ENCODE measurements at regions not wholly inside any gene's neighbourhood (a gene's known extent, or its start where the extent isn't known, plus 50 kb on each side); places are given as distances from the start of the nearest gene placed in this dataset.

DNA sequence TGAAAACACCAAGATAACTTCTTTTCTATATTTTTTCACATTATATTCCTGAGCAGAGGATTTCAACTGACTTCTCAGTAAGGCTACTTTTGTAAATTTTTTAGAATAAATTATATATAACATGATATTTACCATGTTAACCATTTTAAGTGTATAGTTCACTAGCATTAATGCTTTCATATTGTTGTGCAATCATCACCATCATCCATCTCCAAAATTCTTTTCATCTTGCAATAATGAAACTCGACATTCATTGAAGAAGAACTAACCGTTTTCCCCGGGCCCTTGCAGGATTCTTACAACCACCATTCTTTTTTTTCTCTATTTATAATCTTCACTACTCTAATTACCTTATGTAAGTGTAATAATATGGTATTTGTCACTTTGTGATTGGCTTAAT is 1036.1 kb downstream of the LRFN5 start:
- no peak for DNase-seq (ENCODE audit: low read depth in 2 of 2)
- TF ChIP-seq, protein P1, sequence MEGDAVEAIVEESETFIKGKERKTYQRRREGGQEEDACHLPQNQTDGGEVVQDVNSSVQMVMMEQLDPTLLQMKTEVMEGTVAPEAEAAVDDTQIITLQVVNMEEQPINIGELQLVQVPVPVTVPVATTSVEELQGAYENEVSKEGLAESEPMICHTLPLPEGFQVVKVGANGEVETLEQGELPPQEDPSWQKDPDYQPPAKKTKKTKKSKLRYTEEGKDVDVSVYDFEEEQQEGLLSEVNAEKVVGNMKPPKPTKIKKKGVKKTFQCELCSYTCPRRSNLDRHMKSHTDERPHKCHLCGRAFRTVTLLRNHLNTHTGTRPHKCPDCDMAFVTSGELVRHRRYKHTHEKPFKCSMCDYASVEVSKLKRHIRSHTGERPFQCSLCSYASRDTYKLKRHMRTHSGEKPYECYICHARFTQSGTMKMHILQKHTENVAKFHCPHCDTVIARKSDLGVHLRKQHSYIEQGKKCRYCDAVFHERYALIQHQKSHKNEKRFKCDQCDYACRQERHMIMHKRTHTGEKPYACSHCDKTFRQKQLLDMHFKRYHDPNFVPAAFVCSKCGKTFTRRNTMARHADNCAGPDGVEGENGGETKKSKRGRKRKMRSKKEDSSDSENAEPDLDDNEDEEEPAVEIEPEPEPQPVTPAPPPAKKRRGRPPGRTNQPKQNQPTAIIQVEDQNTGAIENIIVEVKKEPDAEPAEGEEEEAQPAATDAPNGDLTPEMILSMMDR (IDR thresholded peaks at IDR 0.05; ENCODE audit: low read depth, low read length): no peak
- H3K4me3 ChIP-seq (replicated peaks in 1 of 2; ENCODE audit: low read depth in 2 of 2, low read length in 2 of 2): no peak overlapping the region

DNA sequence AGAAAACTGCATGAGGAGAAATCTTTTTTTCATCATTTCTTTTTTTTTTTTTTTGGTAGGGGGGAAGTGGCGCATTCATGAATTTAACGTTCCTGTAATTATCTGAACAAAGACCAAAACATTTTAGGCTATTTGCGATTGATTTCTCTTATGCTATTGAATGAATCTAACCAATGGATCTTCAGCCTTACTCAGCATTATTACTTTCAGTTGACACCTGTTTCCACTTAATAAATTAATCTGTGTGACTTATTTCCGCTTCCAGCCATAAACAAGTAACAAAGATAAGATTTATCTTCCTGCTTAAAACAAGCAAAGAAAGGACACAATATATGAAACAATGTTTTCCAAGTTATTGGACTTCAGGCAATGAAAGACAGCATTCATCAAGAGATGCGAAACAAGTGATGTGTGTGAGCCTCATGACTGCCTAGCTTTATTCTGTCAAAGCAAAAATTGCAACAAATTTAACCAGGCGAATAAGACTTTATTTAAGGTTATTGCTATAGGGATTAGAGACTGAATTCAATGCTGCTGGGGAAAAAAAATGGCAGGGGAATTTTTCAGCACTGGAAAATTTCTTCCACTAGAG is 1026.9 kb downstream of the LRFN5 start:
- TF ChIP-seq, protein P1 (IDR thresholded peaks at IDR 0.05; ENCODE audit: low read depth, low read length): no peak
- H3K4me3 ChIP-seq (replicated peaks in 1 of 2; ENCODE audit: low read depth in 2 of 2, low read length in 2 of 2): no peak overlapping the region
- no peak for DNase-seq (ENCODE audit: low read depth in 2 of 2)

DNA sequence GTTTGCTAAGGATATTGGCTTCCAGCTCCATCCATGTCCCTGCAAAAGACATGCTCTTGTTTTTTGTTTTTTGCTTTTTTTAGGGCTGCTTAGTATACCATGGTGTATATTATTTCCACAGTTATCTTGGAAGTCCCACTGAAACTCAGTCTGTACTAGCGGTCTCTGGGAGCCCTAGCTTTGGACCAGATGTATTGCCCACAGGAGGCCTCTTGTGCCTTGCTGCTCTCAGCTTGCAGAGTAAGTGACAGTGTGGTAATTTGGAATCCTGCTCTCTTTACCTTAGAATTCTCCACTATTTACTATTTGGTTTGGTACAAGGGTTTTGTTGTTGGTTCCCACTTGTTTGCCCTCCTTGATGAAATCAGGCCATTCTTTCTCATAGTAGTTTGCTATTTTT is 1022.9 kb downstream of the LRFN5 start:
- H3K4me3 ChIP-seq (replicated peaks in 1 of 2; ENCODE audit: low read depth in 2 of 2, low read length in 2 of 2): no peak overlapping the region
- no peak for DNase-seq (ENCODE audit: low read depth in 2 of 2)
- TF ChIP-seq, protein P1 (IDR thresholded peaks at IDR 0.05; ENCODE audit: low read depth, low read length): no peak

DNA sequence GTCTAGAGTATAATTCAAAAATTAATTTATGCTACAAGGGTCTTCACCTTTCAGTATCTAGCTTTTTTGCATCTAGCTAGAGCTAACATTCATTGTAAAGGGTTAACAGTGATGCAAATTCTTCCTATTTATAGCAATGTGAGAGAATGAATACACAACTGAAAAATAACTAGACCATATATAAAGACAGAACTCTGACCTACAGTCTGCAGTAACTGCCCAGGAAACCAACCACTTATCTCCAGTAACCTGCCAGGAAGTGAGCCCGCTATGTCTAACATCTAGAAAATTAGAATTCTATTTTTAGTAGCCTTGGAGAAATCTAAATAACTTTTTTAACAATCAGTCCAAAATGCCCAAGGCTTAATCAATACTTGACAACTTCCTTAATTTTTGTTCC is 1021.9 kb downstream of the LRFN5 start:
- H3K4me3 ChIP-seq (replicated peaks in 1 of 2; ENCODE audit: low read depth in 2 of 2, low read length in 2 of 2): no peak overlapping the region
- no peak for DNase-seq (ENCODE audit: low read depth in 2 of 2)
- TF ChIP-seq, protein P1 (IDR thresholded peaks at IDR 0.05; ENCODE audit: low read depth, low read length): no peak

DNA sequence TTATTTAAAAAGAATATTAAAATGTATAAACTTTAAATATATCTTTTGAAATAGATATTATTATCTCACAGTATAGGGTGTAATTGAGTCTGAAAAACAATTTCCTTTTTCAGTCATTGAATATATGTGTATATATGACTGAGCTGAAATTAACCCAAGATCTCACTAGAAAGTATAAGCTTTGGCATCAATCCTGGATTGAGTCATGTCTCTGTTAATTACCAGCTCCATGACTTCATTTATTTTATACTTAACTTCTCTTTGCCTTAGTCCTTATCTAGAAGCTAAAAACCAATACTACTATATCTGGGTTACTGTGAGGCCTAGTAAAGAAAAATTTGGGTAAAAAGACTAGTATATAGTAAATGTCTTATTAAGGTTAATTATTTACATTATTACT is 1020.3 kb downstream of the LRFN5 start:
- TF ChIP-seq, protein P1 (IDR thresholded peaks at IDR 0.05; ENCODE audit: low read depth, low read length): no peak
- H3K4me3 ChIP-seq (replicated peaks in 1 of 2; ENCODE audit: low read depth in 2 of 2, low read length in 2 of 2): no peak overlapping the region
- no peak for DNase-seq (ENCODE audit: low read depth in 2 of 2)

DNA sequence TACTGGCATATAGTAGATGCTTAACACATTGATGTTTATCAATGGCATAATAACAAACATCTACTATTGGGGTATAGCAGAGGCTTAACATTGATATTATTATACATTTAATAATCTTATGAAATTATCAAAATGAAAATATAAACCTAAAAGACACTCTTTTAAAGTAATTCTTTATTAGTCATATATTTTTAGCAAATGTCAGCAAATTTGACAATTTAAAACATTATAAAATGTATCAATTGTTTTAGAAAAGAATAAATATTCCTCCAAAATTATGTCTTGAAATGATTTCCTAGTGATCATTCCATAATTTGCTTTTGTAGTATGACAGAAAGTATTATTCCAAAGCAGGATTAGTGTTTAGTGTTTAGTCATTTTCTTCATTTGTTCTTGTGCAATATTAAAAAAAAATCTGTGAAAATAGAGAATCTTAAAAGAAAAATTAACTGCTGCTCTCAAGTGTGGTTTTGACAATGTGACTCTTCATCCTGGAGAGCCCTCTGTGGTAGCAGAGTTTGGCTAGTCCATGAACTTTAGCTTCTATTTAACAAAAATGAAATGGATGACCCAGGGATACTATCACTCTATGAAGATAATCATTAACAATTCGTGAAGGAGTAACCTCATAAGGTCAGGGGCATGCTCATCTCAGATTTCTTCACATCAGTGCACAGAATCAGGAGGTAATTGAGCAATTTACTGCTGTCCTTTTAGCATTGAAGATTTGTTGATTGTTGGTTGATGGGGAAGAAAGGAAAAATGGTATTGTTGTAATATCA is 1018.5 kb downstream of the LRFN5 start:
- no peak overlapping the region for H3K4me3 ChIP-seq (replicated peaks in 1 of 2; ENCODE audit: low read depth in 2 of 2, low read length in 2 of 2)
- DNase-seq (ENCODE audit: low read depth in 2 of 2): no peak
- TF ChIP-seq, protein P1 (IDR thresholded peaks at IDR 0.05; ENCODE audit: low read depth, low read length): no peak
